ENCODE measurements at regions not wholly inside any gene's neighbourhood (a gene's known extent, or its start where the extent isn't known, plus 50 kb on each side); places are given as distances from the start of the nearest gene placed in this dataset.
"Not testable (repeated sequence)": the region's sequence is repeated elsewhere in the genome, so short reads cannot be mapped to it uniquely, and the experiment has no call there.

DNA sequence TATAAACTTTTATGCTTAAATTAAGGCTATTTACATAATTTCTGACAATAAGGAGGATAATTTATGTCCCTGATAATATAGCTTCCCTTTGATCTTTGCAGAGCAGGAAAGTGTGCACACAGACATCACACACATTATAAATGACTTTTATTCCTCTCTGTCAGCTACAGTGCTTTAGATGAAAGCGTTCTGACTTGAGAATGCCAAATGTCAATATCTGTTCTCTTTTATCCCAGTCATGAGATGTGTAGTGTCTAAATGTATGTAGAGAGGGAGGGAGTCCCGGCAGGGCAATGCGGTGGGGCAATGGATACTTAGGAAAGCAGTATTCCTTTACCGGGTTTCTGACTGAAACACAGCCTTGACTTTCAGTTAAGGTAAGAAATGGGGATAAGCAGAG lies 225.4 kb upstream of the CHORDC1 start:
- DNase-seq = no peak
- intact Hi-C loops (cut with DNase I) = no loop called here

DNA sequence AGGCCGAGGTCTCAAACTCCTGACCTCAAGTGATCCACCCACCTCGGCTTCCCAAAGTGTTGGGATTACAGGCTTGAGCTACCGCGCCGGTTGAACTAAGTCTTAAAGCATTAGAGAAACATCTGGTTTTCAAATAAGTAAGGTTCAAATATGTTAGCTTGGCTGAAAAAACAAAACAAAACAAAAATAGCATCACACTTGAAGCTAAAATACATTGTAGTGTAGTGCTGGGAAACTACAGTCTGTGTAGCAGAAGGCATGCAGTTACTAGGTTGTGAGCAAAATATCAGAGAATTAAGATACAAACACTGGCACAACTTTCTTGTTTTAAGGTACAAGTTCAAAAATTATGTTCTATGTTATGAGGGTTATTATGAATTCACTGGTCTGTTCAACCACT lies 224.8 kb upstream of the CHORDC1 start:
- no peak for DNase-seq
- intact Hi-C loops (cut with DNase I) = no loop called here

DNA sequence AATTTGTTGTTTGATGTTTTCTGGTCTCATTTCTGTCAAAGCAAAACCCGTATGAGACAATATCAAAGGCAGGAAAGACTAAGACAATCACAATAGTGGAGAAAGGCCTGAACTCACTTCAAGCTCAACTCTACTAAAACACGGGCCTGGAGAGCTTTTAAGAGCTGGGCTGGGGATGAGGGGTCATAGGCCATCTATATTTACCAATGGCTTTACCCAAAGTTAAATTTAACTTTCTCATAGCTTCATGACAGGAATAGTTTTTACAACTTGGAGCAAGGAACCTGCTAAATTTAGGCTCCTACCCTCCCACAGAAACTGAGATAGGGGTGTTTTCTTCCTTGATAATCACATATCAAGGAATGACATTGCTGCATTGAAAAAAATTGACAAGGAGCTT lies 223.4 kb upstream of the CHORDC1 start:
- no peak for DNase-seq
- intact Hi-C loops (cut with DNase I) = no loop called here

DNA sequence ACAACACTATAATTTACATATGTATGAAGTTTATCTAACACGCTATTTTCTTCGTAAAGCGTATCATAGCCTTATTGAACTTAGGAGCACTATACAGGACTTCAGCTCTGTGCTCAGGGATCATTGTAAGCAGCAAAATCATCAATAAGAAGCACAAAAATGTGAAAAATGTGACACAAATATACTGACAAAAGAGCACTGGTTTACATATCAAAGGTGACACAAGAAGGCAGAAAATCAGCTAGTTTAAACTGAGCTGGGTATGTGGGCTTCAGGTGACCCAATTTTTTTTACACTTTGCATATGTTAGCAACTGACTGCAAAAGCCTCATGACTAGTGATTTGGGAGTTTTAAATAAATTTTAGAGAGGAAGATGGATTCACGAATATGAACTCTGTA lies 215.2 kb upstream of the CHORDC1 start:
- no peak for DNase-seq
- intact Hi-C loops (cut with DNase I) = no loop called here

DNA sequence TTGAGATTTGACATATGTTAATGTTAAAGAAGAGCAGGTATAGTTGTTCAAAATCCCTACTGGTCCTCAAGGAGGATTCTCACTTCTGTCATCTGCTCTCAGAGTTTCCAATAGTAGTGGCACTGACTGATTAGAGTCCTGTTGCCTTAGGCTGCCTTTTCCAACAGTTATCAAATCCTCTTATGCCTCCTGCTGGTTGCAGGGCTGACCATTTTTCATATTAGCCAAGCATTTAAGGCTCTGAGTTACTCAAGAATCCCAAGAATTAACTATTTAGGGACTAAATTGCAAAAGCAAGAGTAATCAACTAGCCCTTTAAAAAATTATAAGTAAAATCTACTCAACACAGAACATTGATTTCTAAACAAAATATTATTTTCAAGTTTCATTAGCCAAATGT lies 212.0 kb upstream of the CHORDC1 start:
- DNase-seq = peak in 1 of 42 donors; percentile 15
- intact Hi-C loops (cut with DNase I) = no loop called here

DNA sequence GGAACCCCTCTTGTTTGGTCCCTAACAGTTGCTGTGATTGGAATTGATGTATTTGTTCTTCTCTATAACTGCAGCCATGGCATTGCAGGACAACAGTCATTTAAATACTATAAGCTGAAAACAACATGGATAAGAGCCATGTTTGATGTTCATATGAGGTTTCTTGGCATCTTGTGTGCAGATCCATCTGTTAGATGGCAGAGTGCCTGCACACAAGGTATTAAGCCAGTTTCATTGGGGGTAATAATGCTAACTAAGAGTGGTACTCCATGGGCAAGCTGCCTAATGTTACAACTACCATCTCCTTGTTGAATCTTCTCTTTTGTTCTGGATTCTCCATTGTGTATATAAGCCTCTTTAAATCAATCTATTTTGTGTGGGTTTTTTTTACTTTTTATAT lies 206.0 kb upstream of the CHORDC1 start:
- no peak for DNase-seq
- intact Hi-C loops (cut with DNase I) = no loop called here

DNA sequence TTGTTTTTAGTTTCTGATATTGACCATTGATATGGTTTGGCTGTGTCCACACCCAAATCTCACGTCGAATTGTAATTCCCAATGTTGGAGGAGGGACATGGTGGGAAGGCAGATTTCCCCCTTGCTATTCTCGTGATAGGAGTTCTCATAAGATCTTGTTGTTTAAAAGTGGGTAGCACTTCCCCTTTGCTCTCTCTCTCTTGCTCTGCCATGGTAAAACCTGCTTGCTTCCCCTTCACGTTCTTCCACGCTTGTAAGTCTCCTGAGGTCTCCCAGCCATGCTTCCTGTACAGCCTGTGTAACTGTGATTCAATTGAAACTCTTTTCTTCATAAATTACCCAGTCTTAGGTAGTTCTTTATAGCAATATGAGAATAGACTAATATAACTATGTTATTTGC lies 203.6 kb upstream of the CHORDC1 start:
- intact Hi-C loops (cut with DNase I) = no loop called here
- no peak for DNase-seq

DNA sequence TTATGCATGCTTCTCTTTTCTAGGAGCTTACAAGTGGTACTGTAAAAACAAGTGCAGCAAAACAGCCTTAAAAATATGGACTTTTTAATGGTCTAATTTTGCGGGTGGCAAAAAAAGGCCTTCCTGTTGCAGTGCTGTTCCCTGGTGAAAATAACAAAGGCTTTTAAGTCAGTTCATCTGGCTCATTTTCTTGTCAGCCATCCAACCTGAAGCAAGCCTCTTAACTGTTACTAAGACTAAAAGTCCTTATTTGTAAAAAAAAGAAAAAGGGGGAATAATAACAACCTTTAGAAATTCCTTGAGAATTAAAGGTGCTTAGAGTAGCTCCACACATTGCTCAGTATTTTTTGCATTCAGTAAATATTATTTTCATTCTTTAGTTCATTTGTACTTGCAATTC lies 200.5 kb upstream of the CHORDC1 start:
- intact Hi-C loops (cut with DNase I) = no loop called here
- peak in 2 of 42 donors; percentile 6 to 10 for DNase-seq

DNA sequence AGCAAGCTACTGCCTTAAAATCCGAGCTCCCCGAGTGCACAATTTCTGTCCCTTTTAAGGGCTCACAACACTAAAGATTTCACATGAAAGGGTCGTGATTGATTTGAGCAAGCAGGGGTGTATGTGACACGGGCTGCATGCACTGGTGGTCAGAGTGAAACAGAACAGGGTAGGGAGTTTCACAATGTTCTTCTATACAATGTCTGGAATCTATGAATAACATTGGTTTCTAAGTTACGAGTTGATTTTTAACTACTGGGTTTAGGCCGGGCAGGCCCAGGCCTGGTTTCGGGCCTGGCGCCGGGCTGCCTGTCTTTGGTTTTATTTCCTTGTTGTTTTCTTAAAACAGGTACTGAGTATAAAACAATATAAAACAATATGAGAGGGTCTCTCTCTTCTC lies 199.9 kb upstream of the CHORDC1 start:
- DNase-seq = not testable (repeated sequence)

DNA sequence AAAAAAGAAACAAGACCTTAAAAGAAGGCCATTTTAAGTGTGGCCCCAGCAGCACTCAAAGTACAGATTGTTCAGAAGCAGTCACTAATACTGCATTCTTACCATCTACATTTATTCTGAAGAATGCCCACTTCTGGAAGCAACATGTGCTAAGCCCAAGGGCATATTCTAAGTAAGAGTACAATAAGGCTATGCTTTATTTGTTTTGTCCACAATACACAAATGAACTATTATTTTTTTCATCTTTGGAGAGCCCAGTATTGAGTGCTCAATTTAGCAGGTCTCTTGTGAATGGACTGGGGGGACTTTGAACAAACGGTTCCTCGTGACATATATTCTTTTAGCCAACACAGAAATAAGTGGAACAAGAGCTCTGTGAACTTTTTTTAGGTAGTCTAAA lies 191.4 kb upstream of the CHORDC1 start:
- no peak for DNase-seq
- intact Hi-C loops (cut with DNase I) = no loop called here

More for the DNA sequence above, 199.9 kb upstream of the CHORDC1 start:
- intact Hi-C loops (cut with DNase I) = not testable (repeated sequence)

DNA sequence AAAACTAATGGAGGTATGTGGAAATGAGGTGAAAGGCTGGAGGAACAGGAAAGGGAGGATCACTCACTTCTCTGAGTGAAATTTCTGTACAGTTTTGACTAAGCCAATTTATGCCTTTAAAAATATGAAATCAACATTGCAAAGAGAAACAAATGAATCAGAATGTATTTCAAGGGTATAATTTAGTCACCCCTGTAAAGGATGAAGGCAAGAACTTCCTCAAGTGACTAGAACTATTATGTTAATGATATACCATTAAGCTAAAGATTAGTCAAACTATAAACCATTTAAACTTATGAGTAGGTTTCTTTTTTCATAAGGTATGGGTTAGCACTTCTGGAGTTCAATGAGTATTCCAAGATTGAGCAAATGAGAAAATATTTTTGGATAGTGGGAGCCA lies 184.5 kb upstream of the CHORDC1 start:
- no peak for DNase-seq
- intact Hi-C loops (cut with DNase I) = no loop called here

DNA sequence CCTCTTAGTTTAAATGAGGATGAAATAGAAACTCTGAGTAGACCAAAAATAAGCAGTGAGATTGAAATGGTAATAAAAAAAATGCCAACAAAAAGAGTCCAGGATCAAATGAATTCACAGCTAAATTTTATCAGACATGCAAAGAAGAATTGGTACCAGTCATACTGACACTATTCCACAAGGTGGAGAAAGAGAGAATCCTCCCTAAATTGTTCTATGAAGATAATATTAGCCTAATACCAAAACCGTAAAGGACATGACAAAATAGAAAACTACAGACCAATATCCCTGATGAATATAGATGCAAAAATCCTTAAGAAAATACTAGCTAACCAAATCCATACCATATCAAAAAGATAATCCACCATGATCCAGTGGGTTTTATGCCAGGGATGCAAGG lies 169.8 kb upstream of the CHORDC1 start:
- no peak for DNase-seq
- intact Hi-C loops (cut with DNase I) = no loop called here

DNA sequence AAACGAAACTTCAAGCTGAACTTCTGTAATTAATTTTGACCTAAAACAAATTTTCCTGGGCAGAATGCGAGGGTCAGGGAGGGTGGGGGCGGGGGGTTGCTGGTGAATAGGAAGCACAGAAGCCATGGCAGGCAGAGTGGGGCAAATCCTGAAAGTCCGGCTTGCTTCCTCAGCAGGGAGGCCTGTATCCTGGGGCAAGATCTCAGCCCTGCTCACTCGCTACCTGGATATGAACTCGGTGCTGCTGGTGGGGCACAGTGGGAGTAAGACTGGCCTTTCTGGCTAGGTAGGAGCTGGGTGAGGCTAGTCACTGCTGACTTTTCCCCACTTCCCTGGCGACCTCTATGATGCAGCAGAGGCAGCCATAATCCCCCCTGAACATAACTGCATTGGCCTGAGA lies 168.9 kb upstream of the CHORDC1 start:
- DNase-seq = no peak
- intact Hi-C loops (cut with DNase I) = no loop called here

DNA sequence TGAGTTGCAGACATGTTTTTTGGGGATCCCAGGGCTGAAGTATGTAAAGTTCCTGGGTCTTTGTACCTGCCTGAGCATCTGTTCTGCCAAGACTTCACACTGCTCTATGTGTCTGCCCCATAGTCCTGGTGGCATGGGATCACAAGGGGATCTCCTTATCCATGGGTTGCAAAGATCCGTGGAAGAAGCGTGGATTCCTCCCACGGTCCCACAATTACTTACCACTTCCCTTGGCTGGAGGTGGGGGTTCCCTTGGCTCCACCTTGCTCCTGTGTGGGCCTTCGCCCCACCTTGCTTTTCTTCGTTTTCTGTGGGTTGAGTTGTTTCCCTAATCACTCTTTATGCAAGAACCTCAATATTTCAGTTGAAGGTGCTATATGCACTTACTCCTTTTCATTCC lies 157.4 kb upstream of the CHORDC1 start:
- DNase-seq = no peak
- intact Hi-C loops (cut with DNase I) = no loop called here

DNA sequence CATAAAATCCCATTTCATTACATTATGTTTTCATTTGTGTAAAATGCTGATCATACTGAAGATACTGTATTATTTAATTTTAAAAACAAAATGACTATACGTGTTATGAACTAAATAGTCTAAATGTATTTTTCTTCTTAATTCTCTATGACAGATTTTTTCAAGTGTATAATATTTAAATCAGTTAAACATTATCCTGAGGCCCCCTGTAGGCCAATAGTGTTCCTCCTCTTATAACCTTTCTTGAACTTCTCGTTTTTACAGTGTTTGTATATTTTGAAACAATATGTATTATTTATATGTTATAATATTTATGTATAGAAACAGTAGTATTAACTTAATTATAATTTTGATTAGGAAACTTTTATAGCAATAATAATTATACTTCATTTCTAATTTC lies 151.1 kb upstream of the CHORDC1 start:
- DNase-seq = no peak
- intact Hi-C loops (cut with DNase I) = no loop called here

DNA sequence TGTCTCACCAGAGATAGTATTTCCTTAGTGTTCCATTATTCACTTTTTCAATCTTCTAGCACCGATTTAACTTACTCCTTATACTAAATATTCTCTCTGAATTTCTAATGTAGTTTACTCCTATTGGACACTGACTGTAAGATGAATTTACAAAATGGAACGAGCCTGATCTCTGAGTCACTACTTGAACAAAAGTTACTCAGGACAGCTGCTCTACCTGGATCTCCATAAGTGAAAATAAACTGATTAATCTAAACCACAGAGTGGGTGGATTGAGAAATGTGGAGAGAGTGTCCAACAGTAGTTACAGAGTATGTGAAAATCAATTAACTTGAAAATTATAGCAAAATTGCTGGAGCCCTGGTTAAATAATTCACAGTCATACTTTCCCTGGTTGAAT lies 141.7 kb upstream of the CHORDC1 start:
- intact Hi-C loops (cut with DNase I) = no loop called here

DNA sequence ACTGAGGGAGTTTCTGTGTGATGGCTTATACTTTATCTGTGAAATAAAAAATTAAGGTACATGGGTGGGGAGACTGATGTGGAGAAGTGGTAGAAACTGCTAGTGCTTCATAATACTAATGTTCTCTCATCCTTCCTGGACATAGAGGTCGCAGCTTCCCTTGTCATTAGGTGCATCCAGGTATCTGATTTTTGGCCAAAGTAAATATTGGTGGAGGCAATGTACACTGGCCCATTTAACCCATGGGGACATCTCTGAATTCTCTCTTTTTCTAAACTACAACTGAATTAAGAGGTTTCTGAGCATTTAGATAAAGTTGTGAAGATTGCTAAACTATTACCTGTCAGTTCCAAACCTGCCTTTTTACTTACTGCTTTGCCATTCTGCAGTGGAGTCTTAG lies 140.9 kb upstream of the CHORDC1 start:
- intact Hi-C loops (cut with DNase I) = no loop called here
- DNase-seq = no peak

More for the DNA sequence above, 141.7 kb upstream of the CHORDC1 start:
- no peak for DNase-seq

DNA sequence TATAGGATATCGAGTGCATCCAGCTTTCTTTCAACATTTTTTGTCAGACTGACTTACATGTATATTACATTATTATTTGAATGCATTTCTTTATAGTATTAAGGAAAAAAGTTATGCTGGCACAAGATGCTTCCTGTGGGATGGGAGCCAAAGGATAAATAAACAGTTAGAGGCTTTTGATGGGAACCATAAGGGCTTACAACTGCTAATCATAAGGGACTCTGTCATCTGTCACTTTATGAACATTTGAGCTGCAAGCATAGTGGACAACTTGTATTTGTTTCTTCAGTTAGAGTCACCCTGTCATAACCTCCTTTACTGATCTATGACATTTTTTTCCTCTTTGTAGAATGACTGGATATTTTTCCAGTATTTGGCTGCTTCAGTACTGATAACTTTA lies 132.4 kb upstream of the CHORDC1 start:
- intact Hi-C loops (cut with DNase I) = no loop called here
- DNase-seq = no peak

DNA sequence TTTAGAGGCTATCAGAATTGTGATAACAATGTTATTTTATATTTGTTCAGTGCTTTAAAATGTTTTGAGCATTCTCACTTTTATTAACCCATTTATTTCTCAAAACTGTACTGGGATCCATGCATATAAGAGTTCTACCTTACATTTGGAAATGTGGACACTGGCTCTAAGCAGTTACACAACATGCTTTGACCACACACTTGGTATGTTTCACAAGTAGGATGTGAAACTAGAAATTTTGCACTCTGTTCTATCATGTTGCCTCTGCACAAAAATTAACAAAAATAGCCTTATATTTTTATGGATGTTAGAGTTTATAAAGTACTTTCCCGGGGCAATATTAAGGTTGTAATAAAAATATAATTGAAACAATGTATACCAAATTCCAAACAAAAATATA lies 126.9 kb upstream of the CHORDC1 start:
- no peak for DNase-seq
- intact Hi-C loops (cut with DNase I) = no loop called here

DNA sequence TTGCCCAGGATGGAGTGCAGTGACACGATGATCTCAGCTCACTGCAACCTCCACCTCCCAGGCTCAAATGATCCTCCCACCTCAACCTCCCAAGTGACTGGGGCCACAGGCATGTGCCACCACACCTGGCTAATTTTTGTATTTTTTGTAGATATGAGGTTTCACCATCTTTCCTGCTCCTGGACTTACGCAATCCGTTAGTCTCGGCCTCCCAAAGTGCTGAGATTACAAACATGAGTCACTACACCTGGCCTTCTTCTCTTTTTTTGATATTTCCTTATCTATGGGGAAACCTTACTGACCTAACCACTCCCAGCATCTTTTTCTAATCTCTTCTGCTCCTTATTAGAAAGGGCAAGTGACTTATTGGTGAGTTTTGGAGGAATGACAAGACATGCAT lies 121.7 kb upstream of the CHORDC1 start:
- DNase-seq = no peak
- intact Hi-C loops (cut with DNase I) = no loop called here

DNA sequence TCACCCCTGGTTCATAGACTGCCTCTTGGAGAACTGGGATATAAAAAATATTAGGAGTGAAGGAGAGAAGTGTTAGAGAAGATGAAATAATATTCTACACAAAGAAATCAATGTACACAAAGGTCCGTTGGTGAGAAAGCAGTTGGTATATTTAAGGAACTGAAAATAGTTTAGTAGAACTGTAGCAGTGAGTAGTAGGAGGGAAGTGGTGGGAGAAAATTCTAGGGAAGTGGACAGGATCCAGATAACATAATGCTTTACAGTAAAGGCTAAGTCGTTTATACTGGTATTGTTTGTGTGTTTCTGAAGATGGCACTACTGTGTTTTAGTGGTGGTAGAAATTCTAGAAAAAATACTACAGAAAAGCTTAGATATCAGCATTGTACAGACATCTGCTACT lies 120.8 kb upstream of the CHORDC1 start:
- intact Hi-C loops (cut with DNase I) = no loop called here
- no peak for DNase-seq

DNA sequence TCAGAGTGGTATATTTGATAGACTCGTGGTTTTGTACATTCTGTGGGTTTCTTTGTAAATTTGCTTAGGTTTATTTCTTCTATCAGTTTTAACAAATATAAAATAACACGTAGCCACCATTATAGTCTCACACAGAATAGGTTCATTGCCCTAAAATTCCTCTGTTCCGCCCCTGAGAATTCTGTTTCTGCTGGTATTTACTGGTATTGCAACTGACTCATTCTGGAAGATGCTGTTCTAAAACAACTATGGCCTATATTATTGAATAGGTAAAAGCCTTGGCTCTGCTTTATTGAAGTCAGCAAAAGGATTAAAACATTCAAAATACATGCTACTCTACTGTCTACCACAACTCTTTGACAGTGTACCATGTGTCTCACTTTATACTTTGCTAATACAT lies 119.1 kb upstream of the CHORDC1 start:
- intact Hi-C loops (cut with DNase I) = no loop called here
- DNase-seq = no peak

DNA sequence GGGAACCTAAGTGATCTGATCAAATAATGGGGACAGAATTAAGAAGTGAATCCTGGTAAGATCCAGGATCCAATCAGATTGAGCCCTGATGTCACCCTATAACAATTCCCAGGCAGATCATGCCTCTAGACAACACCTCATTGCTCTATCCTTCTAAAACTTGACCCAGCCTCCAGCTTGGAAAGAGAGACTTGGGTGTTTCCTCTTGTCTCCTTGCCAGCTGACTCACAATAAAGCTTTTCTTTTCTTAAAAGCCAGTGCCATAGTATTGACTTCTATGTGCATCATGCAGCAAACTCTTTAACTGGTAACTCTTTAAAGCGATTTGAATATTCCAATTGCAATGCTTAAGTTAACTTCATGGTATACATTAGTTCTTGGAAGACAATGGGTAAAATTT lies 109.6 kb upstream of the CHORDC1 start:
- intact Hi-C loops (cut with DNase I) = no loop called here
- no peak for DNase-seq

Measured in head of caudate nucleus (tissue), 42 donors.